ENCODE measurements at regions not wholly inside any gene's neighbourhood (a gene's known extent, or its start where the extent isn't known, plus 50 kb on each side); places are given as distances from the start of the nearest gene placed in this dataset.

DNA sequence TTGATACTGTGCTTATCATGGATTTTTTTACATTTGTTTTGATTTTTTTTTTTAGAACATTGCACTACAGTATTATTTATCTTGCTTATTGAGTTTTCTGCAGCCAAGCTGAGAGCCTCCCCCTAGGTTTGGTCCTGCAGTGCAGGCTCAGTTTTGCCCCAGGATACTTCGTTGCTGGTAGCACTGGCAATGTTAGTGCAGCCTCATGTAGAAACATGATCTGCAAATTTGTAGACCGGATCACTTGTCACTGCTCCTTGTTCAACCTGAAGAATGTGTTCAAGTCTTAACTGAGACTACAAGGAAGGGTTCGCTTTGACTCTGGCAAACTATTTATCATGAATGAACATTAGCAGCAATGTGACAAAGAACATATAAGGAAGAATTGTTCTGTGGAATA, 377.2 kb upstream of the PDE3A start:
- TF ChIP-seq POLR2A (IDR thresholded peaks at IDR 0.05; ENCODE audit: low read depth, low read length) (no peak), TAF1 (IDR thresholded peaks at IDR 0.05; ENCODE audit: borderline replicate concordance, low read depth, low read length) (no peak)

Data from GM12892 (cell line).